Body of pancreas (tissue), 4 donors: ENCODE measurements at regions not wholly inside any gene's neighbourhood (a gene's known extent, or its start where the extent isn't known, plus 50 kb on each side); places are given as distances from the start of the nearest gene placed in this dataset.
"Not testable (repeated sequence)": the region's sequence is repeated elsewhere in the genome, so short reads cannot be mapped to it uniquely, and the experiment has no call there.

ENCODE experiments used
- ATAC-seq: fragments of 150-250 bp; one replicate; pipeline ENCODE4 v1.9.1; 2016
- DNase-seq, 4 donors: peaks; one replicate each; pipeline ENCODE4 v3.0.0-alpha.2; 2019
- H3K27ac ChIP-seq, 4 donors: fragments of 200-600 bp; sonication (generic); 1 replicate in 3 of 4; 2 replicates in 1 of 4; pipeline versions ENCODE4 v1.5.1 to v1.6.1; 2016 to 2019; ENCODE audit warnings: mild to moderate bottlenecking in 1 of 4, mixed read lengths in 1 of 4, moderate library complexity in 1 of 4
- H3K27me3 ChIP-seq, 2 donors: fragments of 200-600 bp; sonication (generic); one replicate each; pipeline ENCODE4 v1.6.0; 2016; ENCODE audit warnings: mild to moderate bottlenecking in 1 of 2
- H3K36me3 ChIP-seq, 2 donors: fragments of 200-600 bp; sonication (generic); replicated peaks in 1 of 2; 2 replicates each; pipeline ENCODE4 v1.5.1; 2016; ENCODE audit warnings: low read depth in 2 of 2; ENCODE audit not compliant: insufficient read depth in 1 of 2
- H3K4me1 ChIP-seq: fragments of 200-600 bp; sonication (generic); one replicate; pipeline ENCODE4 v1.6.0; 2016
- H3K4me3 ChIP-seq, 2 donors: fragments of 200-600 bp; sonication (generic); 1 replicate in 1 of 2; 2 replicates in 1 of 2; pipeline ENCODE4 v1.5.1; 2016 to 2019
- H3K9me3 ChIP-seq, 3 donors: fragments of 200-600 bp; sonication (generic); 1 replicate in 2 of 3; 2 replicates in 1 of 3; pipeline ENCODE4 v1.5.1; 2016
- CTCF ChIP-seq, 7 experiments: fragments of 450-650 bp in 4 of 7; fragments of 200-600 bp in 3 of 7; sonication (generic) in 3 of 7; IDR thresholded peaks; one replicate each; pipeline ENCODE4 v1.5.1; 2016 to 2019; ENCODE audit warnings: antibody characterized with exemption in 7 of 7
- POLR2A ChIP-seq, 3 donors: fragments of 450-650 bp; IDR thresholded peaks; one replicate each; pipeline ENCODE4 v1.6.1; 2016; ENCODE audit warnings: antibody characterized with exemption in 3 of 3, mild to moderate bottlenecking in 2 of 3
- WGBS, 2 donors: methylation state at CpG; one replicate each; pipeline ENCODE4 v1.1.5; 2017; 5-methylcytosine and 5-hydroxymethylcytosine counted together
- intact Hi-C: fragments of 100-400 bp; cut with DNase I; formaldehyde crosslinking; loops from one replicate; pipeline ENCODE4 v1.15.1; 2023

- no peaks in the 10 kb centered on the region for H3K36me3 ChIP-seq
- no peaks in the 10 kb centered on the region for H3K4me1 ChIP-seq
- DNase-seq, result no peak
- no peak for TF ChIP-seq CTCF (IDR thresholded peaks at IDR 0.05)
- no peak for TF ChIP-seq POLR2A (IDR thresholded peaks at IDR 0.05)
- no peak for ATAC-seq
- no peaks in the 10 kb centered on the region for H3K27me3 ChIP-seq
- no peak overlapping the region for H3K27ac ChIP-seq
- no peak overlapping the region for H3K4me3 ChIP-seq
- H3K9me3 ChIP-seq, result no peaks in the 10 kb centered on the region
- 68 to 71% methylated on average over 5 of the region's 5 CpGs for WGBS, 2 donors
- intact Hi-C loops, result no loop called here
These were observed 289.1 kb upstream of the PLD5 start for GRCh38 chr1:242813490-242814091.

- 42 to 70% methylated on average over 5 of the region's 5 CpGs for WGBS, 2 donors
- no peak for ATAC-seq
- Histone ChIP-seq H3K27me3 (no peaks in the 10 kb centered on the region), H3K36me3 (no peaks in the 10 kb centered on the region), H3K9me3 (no peaks in the 10 kb centered on the region), H3K4me3 (no peak overlapping the region), H3K27ac (no peak overlapping the region), H3K4me1 (no peaks in the 10 kb centered on the region)
- intact Hi-C loops, result no loop called here
- TF ChIP-seq CTCF (IDR thresholded peaks at IDR 0.05), result no peak
- no peak for TF ChIP-seq POLR2A (IDR thresholded peaks at IDR 0.05)
- DNase-seq, result no peak
These were observed 286.8 kb upstream of the PLD5 start for GRCh38 chr1:242811092-242811840.

- WGBS, 2 donors, result 26 to 43% methylated on average over 2 of the region's 2 CpGs
- no peak overlapping the region for H3K27ac ChIP-seq
- H3K27me3 ChIP-seq, result no peaks in the 10 kb centered on the region
- intact Hi-C loops, result no loop called here
- TF ChIP-seq CTCF (IDR thresholded peaks at IDR 0.05) (no peak), POLR2A (IDR thresholded peaks at IDR 0.05) (no peak)
- DNase-seq, result no peak
- ATAC-seq, result no peak
- no peak overlapping the region for H3K4me3 ChIP-seq
- no peaks in the 10 kb centered on the region for H3K9me3 ChIP-seq
- H3K36me3 ChIP-seq, result no peaks in the 10 kb centered on the region
- no peaks in the 10 kb centered on the region for H3K4me1 ChIP-seq
These were observed 281.8 kb upstream of the PLD5 start for GRCh38 chr1:242806324-242806723.

GRCh38 chr1:242805360-242805759 lies 280.9 kb upstream of the PLD5 start:
- H3K27me3 ChIP-seq, H3K4me1 ChIP-seq, DNase-seq, H3K9me3 ChIP-seq, ATAC-seq, H3K36me3 ChIP-seq, intact Hi-C loops, H3K27ac ChIP-seq, H3K4me3 ChIP-seq: not testable (repeated sequence)
- 31 to 43% methylated on average over 1 of the region's 1 CpG for WGBS, 2 donors

- H3K4me1 ChIP-seq, result no peaks in the 10 kb centered on the region
- 71 to 73% methylated on average over 5 of the region's 5 CpGs for WGBS, 2 donors
- H3K27ac ChIP-seq, result no peak overlapping the region
- ATAC-seq (no peak), DNase-seq (no peak)
- H3K4me3 ChIP-seq, result no peak overlapping the region
- no peaks in the 10 kb centered on the region for H3K27me3 ChIP-seq
- H3K9me3 ChIP-seq, result no peaks in the 10 kb centered on the region
- intact Hi-C loops, result no loop called here
- TF ChIP-seq CTCF (IDR thresholded peaks at IDR 0.05), result no peak
- TF ChIP-seq POLR2A (IDR thresholded peaks at IDR 0.05), result no peak
- no peaks in the 10 kb centered on the region for H3K36me3 ChIP-seq
These were observed 278.5 kb upstream of the PLD5 start for GRCh38 chr1:242802973-242803372.
